Ishikawa (cell line): ENCODE measurements at regions not wholly inside any gene's neighbourhood (a gene's known extent, or its start where the extent isn't known, plus 50 kb on each side); places are given as distances from the start of the nearest gene placed in this dataset.

Experiments used
- CEBPB ChIP-seq: IDR thresholded peaks from 2 replicates; pipeline ENCODE4 v1.6.1; 2012
- EGR1 ChIP-seq: IDR thresholded peaks from 2 replicates; pipeline ENCODE4 v1.6.1; 2012
- EP300 ChIP-seq: IDR thresholded peaks from 2 replicates; pipeline ENCODE4 v1.6.1; 2012; ENCODE audit warnings: borderline replicate concordance
- FOXM1 ChIP-seq: IDR thresholded peaks from 2 replicates; pipeline ENCODE4 v1.6.1; 2012; ENCODE audit warnings: low read depth, borderline replicate concordance
- NFIC ChIP-seq: IDR thresholded peaks from 2 replicates; pipeline ENCODE4 v1.6.1; 2012
- RAD21 ChIP-seq: IDR thresholded peaks from 2 replicates; pipeline ENCODE4 v1.6.1; 2012; ENCODE audit warnings: low read depth
- REST ChIP-seq: IDR thresholded peaks from 2 replicates; pipeline ENCODE4 v1.6.1; 2012; ENCODE audit warnings: low read depth, mild to moderate bottlenecking
- TAF1 ChIP-seq: IDR thresholded peaks from 2 replicates; pipeline ENCODE4 v1.6.1; 2012; ENCODE audit warnings: low read depth, mild to moderate bottlenecking
- TEAD4 ChIP-seq: IDR thresholded peaks from 2 replicates; pipeline ENCODE4 v1.6.1; 2012
- USF1 ChIP-seq: IDR thresholded peaks from 2 replicates; pipeline ENCODE4 v1.6.1; 2012
- YY1 ChIP-seq: IDR thresholded peaks from 2 replicates; pipeline ENCODE4 v1.6.1; 2012; ENCODE audit warnings: low read depth
- ZBTB7A ChIP-seq: IDR thresholded peaks from 2 replicates; pipeline ENCODE4 v1.6.1; 2012; ENCODE audit warnings: low read depth
- TF ChIP-seq, protein P1 (sequence below): IDR thresholded peaks from 2 replicates; pipeline ENCODE4 v1.6.1; 2012

GRCh38 chr9:109935406-109936087 is 155.5 kb downstream of the PALM2AKAP2 start:
- TF ChIP-seq TEAD4 (no peak), TAF1 (no peak), EP300 (no peak), RAD21 (no peak), YY1 (no peak), NFIC (no peak), USF1 (no peak), ZBTB7A (no peak), FOXM1 (no peak), CEBPB (no peak), REST (no peak), EGR1 (no peak)
- TF ChIP-seq, protein P1, sequence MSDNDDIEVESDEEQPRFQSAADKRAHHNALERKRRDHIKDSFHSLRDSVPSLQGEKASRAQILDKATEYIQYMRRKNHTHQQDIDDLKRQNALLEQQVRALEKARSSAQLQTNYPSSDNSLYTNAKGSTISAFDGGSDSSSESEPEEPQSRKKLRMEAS: no peak
